WTC11 (cell line): ENCODE measurements at regions not wholly inside any gene's neighbourhood (a gene's known extent, or its start where the extent isn't known, plus 50 kb on each side); places are given as distances from the start of the nearest gene placed in this dataset.

ENCODE experiments used
- ATAC-seq: fragments of 200-7000 bp; cut with Tn5 transposase; 2 replicates; pipeline ENCODE4 v1.10.0; 2021; ENCODE audit warnings: mild to moderate bottlenecking, moderate library complexity
- CTCF ChIA-PET: fragments of 300-600 bp; sonication (Branson Sonifier 250); formaldehyde crosslinking; loops from one replicate; lab custom pipeline; 2021; ENCODE audit warnings: antibody characterized with exemption; lab: Charles Lee
- POLR2A ChIA-PET: fragments of 350-600 bp; sonication (Branson Sonifier 250); formaldehyde crosslinking; loops from one replicate; lab custom pipeline; 2021; ENCODE audit warnings: antibody characterized with exemption; lab: Charles Lee
- DNase-seq: peaks from one replicate; pipeline ENCODE4 v3.0.0; 2021; ENCODE audit warnings: low spot score
- H3K27ac Mint-ChIP-seq: 2 replicates; pipeline ENCODE4 v1.8.0; 2021; ENCODE audit warnings: mixed read lengths
- H3K27me3 Mint-ChIP-seq: 2 replicates; pipeline ENCODE4 v1.8.0; 2021; ENCODE audit warnings: low read depth, mild to moderate bottlenecking, moderate library complexity, mixed read lengths
- H3K36me3 Mint-ChIP-seq: 2 replicates; pipeline ENCODE4 v1.8.0; 2021; ENCODE audit warnings: mixed read lengths
- H3K4me1 Mint-ChIP-seq: 2 replicates; pipeline ENCODE4 v1.8.0; 2022; ENCODE audit warnings: mixed read lengths
- H3K4me3 Mint-ChIP-seq: 2 replicates; pipeline ENCODE4 v1.8.0; 2021; ENCODE audit warnings: mild to moderate bottlenecking, moderate library complexity, mixed read lengths
- H3K9me3 Mint-ChIP-seq: 2 replicates; pipeline ENCODE4 v1.8.0; 2021; ENCODE audit warnings: mixed read lengths
- AFF4 ChIP-seq: sonication (generic); formaldehyde crosslinking; IDR thresholded peaks from 2 replicates; pipeline ENCODE4 v1.8.1; 2023; ENCODE audit warnings: mild to moderate bottlenecking, missing genetic modification reagents, borderline replicate concordance
- ARID4B ChIP-seq: sonication (generic); formaldehyde crosslinking; IDR thresholded peaks from 2 replicates; pipeline ENCODE4 v1.8.0; 2023; ENCODE audit warnings: missing genetic modification reagents, mild to moderate bottlenecking, borderline replicate concordance
- CREB1 ChIP-seq: sonication (generic); formaldehyde crosslinking; IDR thresholded peaks from 2 replicates; pipeline ENCODE4 v1.8.0; 2023; ENCODE audit warnings: mild to moderate bottlenecking, missing genetic modification reagents
- CREM ChIP-seq: sonication (generic); formaldehyde crosslinking; IDR thresholded peaks from 2 replicates; pipeline ENCODE4 v1.8.1; 2022; ENCODE audit warnings: mild to moderate bottlenecking, missing genetic modification reagents, moderate library complexity
- E2F1 ChIP-seq: sonication (generic); formaldehyde crosslinking; IDR thresholded peaks from 2 replicates; pipeline ENCODE4 v1.8.0; 2022; ENCODE audit warnings: mild to moderate bottlenecking, missing genetic modification reagents
- ESRRA ChIP-seq: sonication (generic); formaldehyde crosslinking; IDR thresholded peaks from 2 replicates; pipeline ENCODE4 v1.8.1; 2022; ENCODE audit warnings: mild to moderate bottlenecking, missing genetic modification reagents, borderline replicate concordance
- FOXK1 ChIP-seq: sonication (generic); formaldehyde crosslinking; IDR thresholded peaks from 2 replicates; pipeline ENCODE4 v1.8.0; 2022; ENCODE audit warnings: mild to moderate bottlenecking, moderate library complexity, missing genetic modification reagents
- GRHL2 ChIP-seq: fragments of 250-450 bp; sonication (Bioruptor Pico); IDR thresholded peaks from 2 replicates; pipeline ENCODE4 v1.8.0; 2022; ENCODE audit warnings: mild to moderate bottlenecking, moderate library complexity; ENCODE audit not compliant: insufficient replicate concordance, severe bottlenecking
- IRF1 ChIP-seq: sonication (generic); formaldehyde crosslinking; IDR thresholded peaks from 2 replicates; pipeline ENCODE4 v1.8.0; 2023; ENCODE audit warnings: missing genetic modification reagents
- JUN ChIP-seq: sonication (generic); formaldehyde crosslinking; IDR thresholded peaks from 2 replicates; pipeline ENCODE4 v1.8.0; 2023; ENCODE audit warnings: mild to moderate bottlenecking, missing genetic modification reagents
- KAT7 ChIP-seq: sonication (generic); formaldehyde crosslinking; IDR thresholded peaks from 2 replicates; pipeline ENCODE4 v1.8.1; 2023; ENCODE audit warnings: missing genetic modification reagents, mild to moderate bottlenecking, borderline replicate concordance
- MXD4 ChIP-seq: fragments of 250-450 bp; sonication (Bioruptor Pico); IDR thresholded peaks from 2 replicates; pipeline ENCODE4 v1.8.0; 2021; ENCODE audit warnings: mild to moderate bottlenecking, moderate library complexity, borderline replicate concordance
- NFYB ChIP-seq: sonication (generic); formaldehyde crosslinking; conservative IDR thresholded peaks from 2 replicates; pipeline ENCODE4 v1.8.0; 2022; ENCODE audit warnings: low read depth, missing genetic modification reagents
- NR3C1 ChIP-seq: sonication (generic); formaldehyde crosslinking; conservative IDR thresholded peaks from 2 replicates; pipeline ENCODE4 v1.8.1; 2023; ENCODE audit warnings: low read depth, mild to moderate bottlenecking, missing genetic modification reagents
- PREB ChIP-seq: sonication (generic); formaldehyde crosslinking; IDR thresholded peaks from 2 replicates; pipeline ENCODE4 v1.8.1; 2022; ENCODE audit warnings: mild to moderate bottlenecking, missing genetic modification reagents, moderate library complexity, borderline replicate concordance
- PRRX2 ChIP-seq: fragments of 250-450 bp; sonication (Bioruptor Pico); IDR thresholded peaks from 2 replicates; pipeline ENCODE4 v1.8.0; 2021; ENCODE audit warnings: mild to moderate bottlenecking
- RELA ChIP-seq: sonication (generic); formaldehyde crosslinking; IDR thresholded peaks from 2 replicates; pipeline ENCODE4 v1.8.1; 2022; ENCODE audit warnings: missing genetic modification reagents, mild to moderate bottlenecking, borderline replicate concordance
- TEAD1 ChIP-seq: sonication (generic); formaldehyde crosslinking; IDR thresholded peaks from 2 replicates; pipeline ENCODE4 v1.8.0; 2022; ENCODE audit warnings: mild to moderate bottlenecking, missing genetic modification reagents
- ZNF121 ChIP-seq: sonication (generic); formaldehyde crosslinking; IDR thresholded peaks from 2 replicates; pipeline ENCODE4 v1.8.0; 2023; ENCODE audit warnings: missing genetic modification reagents
- ZNF671 ChIP-seq: fragments of 250-450 bp; sonication (Bioruptor Pico); IDR thresholded peaks from 2 replicates; pipeline ENCODE4 v1.8.0; 2021; ENCODE audit warnings: mild to moderate bottlenecking

GRCh38 chr6:113671421-113671820 lies 185.7 kb upstream of the MARCKS start:
- H3K4me1 Mint-ChIP-seq, result peaks cover 44% of the 10 kb centered on the region
- no peak overlapping the region for H3K27ac Mint-ChIP-seq
- ChIA-PET CTCF (interaction anchor here (0.7 to 0.9 kb wide), 2 partner anchors 187 to 342 kb away, joined by 3 to 4 read pairs; no protein-coding TSS in a partner anchor), POLR2A (no interaction called here)
- H3K36me3 Mint-ChIP-seq, result no peaks in the 10 kb centered on the region
- no peaks in the 10 kb centered on the region for H3K27me3 Mint-ChIP-seq
- no peak overlapping the region for H3K4me3 Mint-ChIP-seq
- DNase-seq (no peak), ATAC-seq (no peak)
- H3K9me3 Mint-ChIP-seq, result no peaks in the 10 kb centered on the region
- TF ChIP-seq GRHL2 (no peak), PRRX2 (CRISPR knock-in tag) (no peak), NFYB (no peak), ESRRA (CRISPR knock-in tag) (no peak), RELA (CRISPR knock-in tag) (no peak), E2F1 (CRISPR knock-in tag) (no peak), AFF4 (CRISPR knock-in tag) (no peak), ARID4B (no peak), NR3C1 (CRISPR knock-in tag) (no peak), PREB (no peak), JUN (no peak), MXD4 (no peak), FOXK1 (CRISPR knock-in tag) (no peak), KAT7 (no peak)

- DNase-seq (no peak), ATAC-seq (peak; percentile 60)
- POLR2A ChIA-PET, result no interaction called here
- CTCF ChIA-PET, result interaction anchor here (0.7 to 1.4 kb wide), 4 partner anchors 86 to 343 kb away, joined by 3 to 4 read pairs (median 3); no protein-coding TSS in a partner anchor
- no peaks in the 10 kb centered on the region for H3K27me3 Mint-ChIP-seq
- H3K4me3 Mint-ChIP-seq, result no peak overlapping the region
- H3K36me3 Mint-ChIP-seq, result no peaks in the 10 kb centered on the region
- no peak overlapping the region for H3K27ac Mint-ChIP-seq
- H3K4me1 Mint-ChIP-seq, result peaks cover 47% of the 10 kb centered on the region
- no peaks in the 10 kb centered on the region for H3K9me3 Mint-ChIP-seq
- TF ChIP-seq RELA (CRISPR knock-in tag) (no peak), ZNF671 (CRISPR knock-in tag) (no peak), ZNF121 (peak; percentile 81), IRF1 (CRISPR knock-in tag) (no peak), ARID4B (no peak), JUN (no peak), CREM (no peak), CREB1 (CRISPR knock-in tag) (no peak), TEAD1 (CRISPR knock-in tag) (no peak)
Measured at GRCh38 chr6:113672491-113673149, 184.5 kb upstream of the MARCKS start.
